Neural progenitor cell (in vitro differentiated cells): ENCODE measurements at regions not wholly inside any gene's neighbourhood (a gene's known extent, or its start where the extent isn't known, plus 50 kb on each side); places are given as distances from the start of the nearest gene placed in this dataset.

Experiments
- DNase-seq: peaks from one replicate; pipeline ENCODE4 v3.0.0-alpha.2; 2016; ENCODE audit warnings: low spot score
- H2AFZ ChIP-seq: fragments of 200-600 bp; sonication (generic); replicated peaks from 2 replicates; pipeline ENCODE4 v1.6.1; 2016; ENCODE audit warnings: antibody characterized with exemption
- H3F3A ChIP-seq: fragments of 200-600 bp; sonication (generic); 2 replicates; pipeline ENCODE4 v1.6.1; 2016; ENCODE audit warnings: antibody characterized with exemption, low read depth
- H3K27ac ChIP-seq: fragments of 200-600 bp; sonication (generic); 2 replicates; pipeline ENCODE4 v1.5.1; 2016; ENCODE audit warnings: mild to moderate bottlenecking
- H3K27me3 ChIP-seq: fragments of 200-600 bp; sonication (generic); 2 replicates; pipeline ENCODE4 v1.6.1; 2016; ENCODE audit warnings: mild to moderate bottlenecking, moderate library complexity
- H3K36me3 ChIP-seq: fragments of 200-600 bp; sonication (generic); 2 replicates; pipeline ENCODE4 v1.5.1; 2016
- H3K4me1 ChIP-seq: fragments of 200-600 bp; sonication (generic); 2 replicates; pipeline ENCODE4 v1.6.1; 2016; ENCODE audit warnings: mixed run types
- H3K4me2 ChIP-seq: fragments of 200-600 bp; sonication (generic); 2 replicates; pipeline ENCODE4 v1.6.1; 2016
- H3K4me3 ChIP-seq: fragments of 200-600 bp; sonication (generic); 2 replicates; pipeline ENCODE4 v1.5.1; 2016
- H3K79me2 ChIP-seq: fragments of 200-600 bp; sonication (generic); 2 replicates; pipeline ENCODE4 v1.6.1; 2016; ENCODE audit warnings: low read depth
- H3K9ac ChIP-seq: fragments of 200-600 bp; sonication (generic); 2 replicates; pipeline ENCODE4 v1.6.1; 2016
- H3K9me3 ChIP-seq: fragments of 200-600 bp; sonication (generic); 2 replicates; pipeline ENCODE4 v1.5.1; 2016; ENCODE audit warnings: low read depth
- H4K20me1 ChIP-seq: fragments of 200-600 bp; sonication (generic); 2 replicates; pipeline ENCODE4 v1.6.1; 2016; ENCODE audit warnings: low read depth
- H3K27ac Mint-ChIP-seq: 3 replicates; pipeline ENCODE4 v1.8.0; 2021; ENCODE audit warnings: mixed read lengths
- H3K27me3 Mint-ChIP-seq: 2 replicates; pipeline ENCODE4 v1.8.0; 2022; ENCODE audit warnings: low read depth, mild to moderate bottlenecking, inconsistent platforms, moderate library complexity, mixed read lengths; ENCODE audit not compliant: insufficient read depth
- H3K36me3 Mint-ChIP-seq: 3 replicates; pipeline ENCODE4 v1.8.0; 2021; ENCODE audit warnings: mixed read lengths
- H3K4me1 Mint-ChIP-seq: 3 replicates; pipeline ENCODE4 v1.8.0; 2021; ENCODE audit warnings: mixed read lengths
- H3K4me3 Mint-ChIP-seq: 3 replicates; pipeline ENCODE4 v1.8.0; 2021; ENCODE audit warnings: mild to moderate bottlenecking, moderate library complexity, mixed read lengths
- H3K9me3 Mint-ChIP-seq: 3 replicates; pipeline ENCODE4 v1.8.0; 2020; ENCODE audit warnings: mixed read lengths
- EZH2 ChIP-seq: fragments of 200-600 bp; sonication (generic); IDR thresholded peaks from 2 replicates; pipeline ENCODE4 v1.6.1; 2017; ENCODE audit warnings: antibody characterized with exemption, mild to moderate bottlenecking, moderate library complexity
- EZH2phosphoT487 ChIP-seq: fragments of 200-600 bp; sonication (generic); IDR thresholded peaks from 2 replicates; pipeline ENCODE4 v1.6.1; 2017; ENCODE audit warnings: antibody characterized with exemption
- TF ChIP-seq, protein P1 (sequence below): fragments of 200-600 bp; sonication (generic); IDR thresholded peaks from 2 replicates; pipeline ENCODE4 v1.5.1; 2017; ENCODE audit warnings: antibody characterized with exemption, mild to moderate bottlenecking

DNA sequence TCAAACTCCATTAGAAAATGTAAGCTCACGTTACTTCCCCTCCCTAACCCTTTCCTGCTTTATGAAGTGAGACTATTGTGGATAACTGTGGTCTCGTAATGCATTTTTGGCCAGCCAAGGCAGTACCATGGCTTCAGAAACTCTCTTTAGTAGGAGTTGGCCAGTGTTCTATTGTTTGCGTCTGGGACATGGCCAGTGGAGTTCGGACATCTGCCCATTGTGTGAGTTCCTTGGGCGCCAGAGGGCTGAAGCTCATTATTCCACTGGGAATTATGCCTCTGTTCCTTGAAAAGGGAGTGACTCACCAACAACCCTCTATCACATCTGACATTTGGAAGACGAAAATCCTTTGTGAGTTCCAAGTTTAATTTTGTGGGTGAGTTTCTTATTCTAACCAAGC lies 319.5 kb upstream of the SOX9 start:
- DNase-seq = no peak
- Histone ChIP-seq H3K9me3 (no peaks in the 10 kb centered on the region), H3K27me3 (no peaks in the 10 kb centered on the region), H3K36me3 (no peaks in the 10 kb centered on the region), H3K4me3 (no peak overlapping the region), H3K4me1 (no peaks in the 10 kb centered on the region), H3K4me2 (no peak overlapping the region), H4K20me1 (no peaks in the 10 kb centered on the region), H3K9ac (no peak overlapping the region), H2AFZ (peak overlapping the region; percentile 34), H3F3A (no peaks in the 10 kb centered on the region), H3K79me2 (no peaks in the 10 kb centered on the region), H3K27ac (no peak overlapping the region)
- TF ChIP-seq, protein P1, sequence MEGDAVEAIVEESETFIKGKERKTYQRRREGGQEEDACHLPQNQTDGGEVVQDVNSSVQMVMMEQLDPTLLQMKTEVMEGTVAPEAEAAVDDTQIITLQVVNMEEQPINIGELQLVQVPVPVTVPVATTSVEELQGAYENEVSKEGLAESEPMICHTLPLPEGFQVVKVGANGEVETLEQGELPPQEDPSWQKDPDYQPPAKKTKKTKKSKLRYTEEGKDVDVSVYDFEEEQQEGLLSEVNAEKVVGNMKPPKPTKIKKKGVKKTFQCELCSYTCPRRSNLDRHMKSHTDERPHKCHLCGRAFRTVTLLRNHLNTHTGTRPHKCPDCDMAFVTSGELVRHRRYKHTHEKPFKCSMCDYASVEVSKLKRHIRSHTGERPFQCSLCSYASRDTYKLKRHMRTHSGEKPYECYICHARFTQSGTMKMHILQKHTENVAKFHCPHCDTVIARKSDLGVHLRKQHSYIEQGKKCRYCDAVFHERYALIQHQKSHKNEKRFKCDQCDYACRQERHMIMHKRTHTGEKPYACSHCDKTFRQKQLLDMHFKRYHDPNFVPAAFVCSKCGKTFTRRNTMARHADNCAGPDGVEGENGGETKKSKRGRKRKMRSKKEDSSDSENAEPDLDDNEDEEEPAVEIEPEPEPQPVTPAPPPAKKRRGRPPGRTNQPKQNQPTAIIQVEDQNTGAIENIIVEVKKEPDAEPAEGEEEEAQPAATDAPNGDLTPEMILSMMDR = no peak
- TF ChIP-seq EZH2 (no peak), EZH2phosphoT487 (no peak)
- Mint-ChIP-seq H3K27ac (no peak overlapping the region), H3K36me3 (no peaks in the 10 kb centered on the region), H3K9me3 (peaks cover 3% of the 10 kb centered on the region), H3K4me1 (peaks cover 4% of the 10 kb centered on the region), H3K4me3 (no peak overlapping the region), H3K27me3 (peaks cover 2% of the 10 kb centered on the region)

DNA sequence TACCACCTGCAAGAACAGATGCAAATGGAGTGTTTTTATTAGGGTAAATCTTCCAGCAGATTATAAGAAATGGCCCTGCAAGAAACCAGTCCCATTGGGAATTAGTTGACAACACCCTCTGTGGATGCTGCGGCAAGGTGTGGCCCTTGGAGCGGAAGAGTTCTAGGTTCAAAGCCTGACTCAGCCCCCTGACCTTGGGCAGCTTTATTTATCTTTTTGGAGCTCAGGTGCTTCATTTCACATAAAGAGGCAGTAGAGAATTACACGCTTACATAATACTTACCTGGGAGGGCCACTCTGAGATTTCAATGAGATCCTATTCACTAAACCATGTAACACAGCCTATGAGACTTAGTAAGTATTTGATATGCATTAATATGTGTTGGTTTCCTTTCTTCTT lies 318.2 kb upstream of the SOX9 start:
- peaks cover 4% of the 10 kb centered on the region for H3K4me1 Mint-ChIP-seq
- TF ChIP-seq EZH2 (no peak), EZH2phosphoT487 (no peak)
- TF ChIP-seq, protein P1 = no peak
- Histone ChIP-seq H4K20me1 (no peaks in the 10 kb centered on the region), H3K36me3 (no peaks in the 10 kb centered on the region), H3F3A (no peaks in the 10 kb centered on the region), H3K79me2 (no peaks in the 10 kb centered on the region), H3K9me3 (no peaks in the 10 kb centered on the region), H2AFZ (no peak overlapping the region), H3K9ac (no peak overlapping the region), H3K27ac (no peak overlapping the region), H3K4me2 (no peak overlapping the region), H3K27me3 (no peaks in the 10 kb centered on the region), H3K4me3 (no peak overlapping the region), H3K4me1 (no peaks in the 10 kb centered on the region)
- H3K4me3 Mint-ChIP-seq = no peak overlapping the region
- peaks cover 2% of the 10 kb centered on the region for H3K27me3 Mint-ChIP-seq
- peaks cover 6% of the 10 kb centered on the region for H3K9me3 Mint-ChIP-seq
- no peak for DNase-seq
- no peaks in the 10 kb centered on the region for H3K36me3 Mint-ChIP-seq
- H3K27ac Mint-ChIP-seq = no peak overlapping the region

DNA sequence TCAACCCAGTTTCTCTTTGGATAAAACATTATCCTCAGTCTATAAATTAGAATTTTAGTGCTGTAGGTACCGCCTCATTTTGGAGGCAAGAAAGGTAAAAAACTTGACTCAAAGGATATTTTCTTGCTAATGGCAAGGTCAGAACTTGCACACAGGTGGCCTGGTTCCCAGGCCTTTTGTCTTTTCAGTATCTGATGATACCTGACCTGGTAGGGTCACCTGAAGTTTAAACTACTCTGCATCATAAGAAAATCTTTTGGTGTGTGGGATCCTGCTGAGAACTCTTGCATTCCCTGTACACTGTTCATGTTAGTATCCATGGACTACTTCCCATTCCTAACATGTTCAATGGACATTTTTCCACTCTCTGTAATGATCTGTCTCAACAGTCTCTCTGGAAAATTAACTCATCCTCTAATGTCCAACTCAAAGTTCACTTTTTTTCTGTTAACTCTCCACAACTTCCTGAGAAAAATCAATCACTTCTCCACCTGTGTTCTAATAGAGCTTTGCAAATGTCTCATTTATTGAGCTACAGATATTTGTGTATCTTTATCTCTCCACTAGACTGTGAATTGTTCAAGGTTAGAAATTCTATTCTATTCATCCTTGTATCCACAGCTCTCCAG lies 317.1 kb upstream of the SOX9 start:
- H3K4me1 Mint-ChIP-seq = peaks cover 4% of the 10 kb centered on the region
- Histone ChIP-seq H3K4me2 (no peak overlapping the region), H3K36me3 (no peaks in the 10 kb centered on the region), H3K27ac (no peak overlapping the region), H3F3A (no peaks in the 10 kb centered on the region), H3K9me3 (no peaks in the 10 kb centered on the region), H3K4me3 (no peak overlapping the region), H3K79me2 (no peaks in the 10 kb centered on the region), H3K27me3 (no peaks in the 10 kb centered on the region), H2AFZ (no peak overlapping the region), H4K20me1 (no peaks in the 10 kb centered on the region), H3K9ac (no peak overlapping the region), H3K4me1 (no peaks in the 10 kb centered on the region)
- DNase-seq = no peak
- H3K36me3 Mint-ChIP-seq = no peaks in the 10 kb centered on the region
- TF ChIP-seq, protein P1 = no peak
- TF ChIP-seq EZH2phosphoT487 (no peak), EZH2 (no peak)
- no peak overlapping the region for H3K4me3 Mint-ChIP-seq
- peaks cover 2% of the 10 kb centered on the region for H3K27me3 Mint-ChIP-seq
- H3K9me3 Mint-ChIP-seq = peaks cover 6% of the 10 kb centered on the region
- H3K27ac Mint-ChIP-seq = no peak overlapping the region
